Cardiac muscle cell (in vitro differentiated cells and primary cell): ENCODE measurements at regions not wholly inside any gene's neighbourhood (a gene's known extent, or its start where the extent isn't known, plus 50 kb on each side); places are given as distances from the start of the nearest gene placed in this dataset.
"Not testable (repeated sequence)": the region's sequence is repeated elsewhere in the genome, so short reads cannot be mapped to it uniquely, and the experiment has no call there.

Experiments
- DNase-seq, 2 donors: peaks; one replicate each; pipeline versions ENCODE4 v3.0.0 to v3.0.0-alpha.2; 2010 to 2017; ENCODE audit warnings: low read depth in 1 of 2, low spot score in 1 of 2
- H3K27ac ChIP-seq: fragments of 200-600 bp; sonication (generic); 2 replicates; pipeline ENCODE4 v1.5.1; 2016
- H3K27me3 ChIP-seq: fragments of 200-600 bp; sonication (generic); 2 replicates; pipeline ENCODE4 v1.6.0; 2016; ENCODE audit warnings: control low read depth
- H3K36me3 ChIP-seq: fragments of 200-600 bp; sonication (generic); 2 replicates; pipeline ENCODE4 v1.5.1; 2016; ENCODE audit warnings: control low read depth
- H3K4me1 ChIP-seq: fragments of 200-600 bp; sonication (generic); 2 replicates; pipeline ENCODE4 v1.8.1; 2017; ENCODE audit warnings: low read depth, mild to moderate bottlenecking, mixed run types
- H3K4me3 ChIP-seq: fragments of 200-600 bp; sonication (generic); 2 replicates; pipeline ENCODE4 v1.5.1; 2016; ENCODE audit warnings: mild to moderate bottlenecking
- H3K9me3 ChIP-seq: fragments of 200-600 bp; sonication (generic); 2 replicates; pipeline ENCODE4 v1.5.1; 2017; ENCODE audit warnings: low read depth, mild to moderate bottlenecking, control low read depth
- CTCF ChIP-seq: IDR thresholded peaks from 2 replicates; pipeline ENCODE4 v1.5.1; 2012; ENCODE audit warnings: low read depth, mild to moderate bottlenecking, low read length

- not testable (repeated sequence) for H3K27ac ChIP-seq, H3K9me3 ChIP-seq, H3K27me3 ChIP-seq, H3K36me3 ChIP-seq, H3K4me1 ChIP-seq, H3K4me3 ChIP-seq
- TF ChIP-seq CTCF, result peak; percentile 21
- peak in 1 of 2 donors; percentile 8 for DNase-seq
These were observed 58.9 kb downstream of the GOLGA6L7 start for GRCh38 chr15:28789401-28790114.

DNA sequence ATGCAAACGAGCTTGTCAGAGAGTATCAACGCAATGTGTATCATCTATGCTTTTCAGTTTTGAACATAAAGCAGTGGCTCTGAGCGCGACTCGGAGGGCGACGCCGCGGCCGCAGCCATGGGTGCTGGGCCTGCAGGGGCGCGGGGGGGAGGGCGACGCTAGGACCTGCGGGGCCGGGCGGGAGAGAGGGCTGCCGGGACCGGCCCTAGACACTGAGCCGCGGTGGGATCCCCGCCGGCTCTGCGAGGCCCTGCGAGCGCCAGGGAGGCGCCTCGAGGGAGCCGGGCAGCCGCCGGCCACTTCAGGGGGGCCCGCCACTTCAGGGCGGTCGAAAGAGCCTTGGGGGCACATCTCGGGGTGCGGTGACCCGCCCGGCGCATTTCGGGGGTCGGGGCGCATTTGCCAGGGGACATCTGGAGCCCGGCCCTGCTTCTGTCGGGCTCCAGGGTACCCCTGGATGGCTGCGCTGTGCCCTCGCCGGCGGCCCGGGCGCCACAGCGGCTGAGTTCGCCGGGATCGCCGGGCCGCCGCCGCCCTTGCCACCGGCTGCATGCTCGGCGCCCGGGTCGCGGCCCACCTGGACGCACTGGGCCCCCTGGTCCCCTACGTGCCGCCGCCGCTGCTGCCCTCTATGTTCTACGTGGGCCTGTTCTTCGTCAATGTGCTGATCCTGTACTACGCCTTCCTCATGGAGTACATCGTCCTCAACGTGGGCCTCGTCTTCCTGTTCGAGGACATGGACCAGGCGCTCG is 59.6 kb downstream of the GOLGA6L7 start:
- not testable (repeated sequence) for H3K4me3 ChIP-seq, H3K36me3 ChIP-seq, H3K27me3 ChIP-seq, H3K4me1 ChIP-seq, H3K9me3 ChIP-seq
- peak overlapping the region; percentile 18 for H3K27ac ChIP-seq
- peak; percentile 8 to 9 for DNase-seq

DNA sequence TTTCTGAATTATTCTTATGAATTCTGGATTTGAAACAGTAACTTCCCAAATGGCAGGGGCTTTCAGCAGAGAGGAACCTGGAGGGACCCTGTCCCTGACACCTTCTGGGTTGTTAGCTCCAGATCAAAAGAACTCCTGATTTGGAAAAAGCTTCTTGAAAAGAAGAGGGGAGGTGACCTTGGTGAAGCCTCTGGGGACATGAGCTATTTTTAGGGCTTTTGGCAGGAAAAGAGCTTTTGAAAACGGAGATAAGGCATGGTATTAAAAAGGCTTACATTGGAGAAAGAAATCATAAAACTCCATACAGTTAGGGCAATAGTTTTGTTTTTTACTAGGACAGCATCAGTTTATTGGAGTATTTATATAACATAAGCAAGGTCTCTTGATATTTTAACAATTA is 60.3 kb downstream of the GOLGA6L7 start:
- not testable (repeated sequence) for H3K4me1 ChIP-seq, H3K9me3 ChIP-seq, H3K27me3 ChIP-seq, H3K36me3 ChIP-seq, H3K4me3 ChIP-seq
- peak in 1 of 2 donors; percentile 19 for DNase-seq
- peak overlapping the region; percentile 18 for H3K27ac ChIP-seq

- Histone ChIP-seq H3K27me3 (no peaks in the 10 kb centered on the region), H3K4me3 (no peak overlapping the region), H3K4me1 (no peaks in the 10 kb centered on the region), H3K27ac (no peak overlapping the region), H3K9me3 (no peaks in the 10 kb centered on the region), H3K36me3 (no peaks in the 10 kb centered on the region)
- no peak for TF ChIP-seq CTCF
- DNase-seq, result peak in 1 of 2 donors; percentile 79
These were observed 61.9 kb downstream of the GOLGA6L7 start for GRCh38 chr15:28786521-28786920.

- H3K4me1 ChIP-seq, H3K9me3 ChIP-seq, H3K27ac ChIP-seq, H3K36me3 ChIP-seq, H3K4me3 ChIP-seq, H3K27me3 ChIP-seq: not testable (repeated sequence)
- peak in 1 of 2 donors; percentile 68 for DNase-seq
These were observed 63.9 kb downstream of the GOLGA6L7 start for GRCh38 chr15:28784347-28785163.

- TF ChIP-seq CTCF, result no peak
- Histone ChIP-seq H3K27ac (no peak overlapping the region), H3K36me3 (no peaks in the 10 kb centered on the region), H3K27me3 (no peaks in the 10 kb centered on the region), H3K4me1 (no peaks in the 10 kb centered on the region), H3K9me3 (no peaks in the 10 kb centered on the region), H3K4me3 (no peak overlapping the region)
- no peak for DNase-seq
These were observed 64.6 kb downstream of the GOLGA6L7 start for GRCh38 chr15:28783873-28784272.

GRCh38 chr15:28783466-28783865 is 65.0 kb downstream of the GOLGA6L7 start:
- Histone ChIP-seq H3K4me3 (no peak overlapping the region), H3K4me1 (no peaks in the 10 kb centered on the region), H3K27ac (no peak overlapping the region), H3K27me3 (no peaks in the 10 kb centered on the region), H3K9me3 (no peaks in the 10 kb centered on the region), H3K36me3 (no peaks in the 10 kb centered on the region)
- DNase-seq, result no peak
- TF ChIP-seq CTCF, result no peak

DNA sequence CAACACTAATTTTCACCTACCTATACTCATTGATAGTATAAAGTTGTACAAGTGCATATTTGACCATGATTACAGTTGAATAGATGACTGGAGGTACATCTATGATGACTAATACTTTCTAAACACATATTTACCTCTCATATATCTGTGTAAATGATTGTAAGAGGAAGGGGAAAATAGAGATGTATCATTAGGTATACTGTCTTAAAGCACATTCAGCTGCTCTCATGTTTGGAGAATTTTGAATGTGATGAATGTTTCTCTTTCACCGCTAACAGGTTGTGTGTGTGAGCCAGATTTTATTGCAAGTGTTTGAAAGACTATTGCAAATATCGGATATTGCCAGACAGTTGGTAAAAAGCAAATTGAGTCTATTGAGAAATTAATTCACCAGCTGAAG is 66.2 kb upstream of the GOLGA8M start:
- not testable (repeated sequence) for H3K4me3 ChIP-seq, H3K4me1 ChIP-seq, H3K27me3 ChIP-seq, H3K36me3 ChIP-seq, DNase-seq, H3K27ac ChIP-seq, H3K9me3 ChIP-seq

- H3K4me1 ChIP-seq, H3K4me3 ChIP-seq, H3K9me3 ChIP-seq, H3K27ac ChIP-seq, H3K36me3 ChIP-seq, H3K27me3 ChIP-seq, DNase-seq: not testable (repeated sequence)
These were observed 60.6 kb upstream of the GOLGA8M start for GRCh38 chr15:28772857-28773256.
